ENCODE measurements at regions not wholly inside any gene's neighbourhood (a gene's known extent, or its start where the extent isn't known, plus 50 kb on each side); places are given as distances from the start of the nearest gene placed in this dataset.

GRCh38 chr19:30083125-30083681 lies 141.2 kb downstream of the URI1 start:
- no peak for DNase-seq (ENCODE audit: low spot score)

- DNase-seq (ENCODE audit: low spot score) = no peak
Observed at GRCh38 chr19:30083701-30084156, 141.7 kb downstream of the URI1 start.

DNA sequence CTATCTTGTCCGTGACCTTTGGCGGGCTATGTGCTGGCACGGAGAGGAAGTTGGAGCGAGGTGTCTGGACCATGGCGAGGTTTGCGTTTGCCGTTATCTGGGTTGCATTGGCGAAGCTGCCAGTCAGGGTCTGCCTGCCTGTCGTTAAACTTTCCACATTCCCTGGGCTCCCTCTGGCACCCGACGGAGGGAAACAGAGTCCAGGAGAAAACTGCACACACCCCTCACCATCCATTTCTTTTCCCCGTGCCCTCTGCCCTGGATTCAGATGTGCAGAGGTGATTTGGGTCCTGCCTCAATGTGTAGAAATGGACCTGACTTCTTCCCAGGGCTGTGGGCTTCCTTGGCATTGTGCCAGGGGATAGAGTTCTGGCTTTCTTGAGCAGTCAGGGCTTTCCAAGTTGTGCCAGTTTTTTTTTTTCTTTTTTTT lies 142.4 kb downstream of the URI1 start:
- no peak for DNase-seq (ENCODE audit: low spot score)

DNA sequence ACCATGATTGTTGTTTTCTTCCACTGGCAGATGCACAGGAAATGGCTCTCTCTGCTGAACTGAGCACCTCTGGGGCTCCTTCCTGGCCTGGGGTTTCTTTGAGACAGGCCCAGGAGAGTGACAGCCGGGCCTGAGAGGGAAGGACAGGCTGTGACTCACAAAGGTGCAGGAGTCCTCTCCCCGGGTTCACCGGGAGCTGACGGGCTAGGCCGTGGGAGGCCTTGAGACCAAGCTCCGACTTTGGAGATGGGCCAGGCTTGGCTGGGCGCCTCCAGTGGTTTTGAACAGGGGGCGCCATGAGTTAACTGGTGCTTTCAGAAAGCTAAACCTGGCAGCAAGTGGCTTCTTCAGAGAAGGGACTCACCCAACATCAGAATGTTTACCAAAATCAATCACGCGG lies 143.4 kb downstream of the URI1 start:
- no peak for DNase-seq (ENCODE audit: low spot score)

- DNase-seq (ENCODE audit: low spot score) = no peak
Observed at GRCh38 chr19:30086220-30086619, 144.2 kb downstream of the URI1 start.

DNA sequence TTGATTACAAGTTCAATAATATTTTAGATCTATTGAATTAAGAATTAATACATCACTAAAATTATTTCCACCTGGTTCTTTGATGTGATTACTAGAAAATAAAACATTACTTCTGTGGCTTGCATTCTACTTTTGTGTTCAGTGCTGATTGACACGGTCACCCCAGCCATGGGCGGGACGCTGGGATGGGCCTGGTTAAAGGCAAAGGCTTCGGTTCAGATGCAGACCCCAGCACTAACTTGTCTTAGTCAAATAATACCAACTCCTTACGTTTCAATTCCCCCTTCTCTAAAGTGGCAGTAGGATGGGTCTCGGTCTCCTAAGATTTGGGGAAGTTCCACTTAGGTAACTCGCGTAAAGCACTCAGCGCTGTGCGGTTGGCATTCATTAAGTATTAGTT lies 144.9 kb downstream of the URI1 start:
- no peak for DNase-seq (ENCODE audit: low spot score)

GRCh38 chr19:30087381-30088138 lies 145.5 kb downstream of the URI1 start:
- DNase-seq (ENCODE audit: low spot score) = no peak

- no peak for DNase-seq (ENCODE audit: low spot score)
Observed at GRCh38 chr19:30088567-30088966, 146.5 kb downstream of the URI1 start.

- no peak for DNase-seq (ENCODE audit: low spot score)
Observed at GRCh38 chr19:30089086-30089665, 147.1 kb downstream of the URI1 start.

DNA sequence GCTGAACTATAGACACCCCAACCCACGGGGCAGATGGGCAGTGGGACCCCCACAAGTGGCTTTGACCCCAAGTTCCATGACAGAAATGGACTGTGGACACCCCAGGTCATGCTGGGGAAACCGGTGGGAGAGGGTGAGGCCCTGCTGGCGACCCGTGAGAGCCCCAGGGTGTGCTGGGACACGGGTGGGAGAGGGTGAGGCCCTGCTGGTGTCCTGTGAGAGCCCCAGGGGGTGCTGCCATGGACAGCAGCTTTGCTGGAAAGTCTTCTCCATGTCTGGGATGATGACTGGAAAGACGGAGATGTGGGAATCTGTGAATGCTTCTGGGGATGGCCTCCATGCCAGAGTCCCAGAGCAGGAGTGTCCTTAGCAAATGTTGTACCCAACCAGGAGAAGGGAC lies 148.4 kb downstream of the URI1 start:
- no peak for DNase-seq (ENCODE audit: low spot score)

DNA sequence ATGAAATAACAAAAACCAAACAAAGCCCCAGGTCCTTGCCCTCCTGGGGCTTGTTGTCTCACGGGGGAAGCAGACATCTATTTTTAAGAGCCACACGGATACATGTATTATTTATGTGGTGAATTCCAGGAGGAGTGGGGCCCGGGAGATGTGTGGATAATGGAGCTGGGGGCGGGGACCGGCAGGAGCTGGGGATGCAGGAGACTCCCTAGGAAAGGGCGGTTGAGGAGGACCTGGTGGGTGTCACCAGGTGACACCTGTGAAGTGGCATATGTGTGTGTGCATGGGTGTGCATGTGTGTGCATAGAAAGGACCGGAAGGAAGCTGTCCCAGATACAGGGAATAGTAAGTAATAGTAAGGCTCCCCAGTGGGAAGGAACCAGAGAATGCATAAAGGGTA lies 148.9 kb downstream of the URI1 start:
- no peak for DNase-seq (ENCODE audit: low spot score)

DNA sequence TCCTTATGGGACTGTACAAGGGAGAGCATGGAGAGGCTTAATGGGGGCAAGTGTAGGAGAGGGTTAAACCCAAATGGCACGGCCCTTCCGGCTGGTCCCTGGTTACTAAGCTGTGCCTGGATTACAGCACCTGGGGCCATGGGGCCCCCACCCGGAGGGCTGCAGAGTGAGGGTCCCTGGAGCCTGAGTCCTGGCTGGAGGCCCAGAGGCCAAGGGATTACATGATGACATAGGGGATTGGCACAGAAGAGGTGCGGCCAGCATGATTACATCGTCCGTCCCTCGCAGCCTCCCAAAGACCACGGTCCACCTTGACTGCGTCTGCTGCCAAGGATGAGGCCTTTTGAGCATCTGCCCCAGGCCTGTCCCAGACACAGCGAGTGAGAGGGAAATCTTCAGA lies 149.4 kb downstream of the URI1 start:
- DNase-seq (ENCODE audit: low spot score) = no peak

DNA sequence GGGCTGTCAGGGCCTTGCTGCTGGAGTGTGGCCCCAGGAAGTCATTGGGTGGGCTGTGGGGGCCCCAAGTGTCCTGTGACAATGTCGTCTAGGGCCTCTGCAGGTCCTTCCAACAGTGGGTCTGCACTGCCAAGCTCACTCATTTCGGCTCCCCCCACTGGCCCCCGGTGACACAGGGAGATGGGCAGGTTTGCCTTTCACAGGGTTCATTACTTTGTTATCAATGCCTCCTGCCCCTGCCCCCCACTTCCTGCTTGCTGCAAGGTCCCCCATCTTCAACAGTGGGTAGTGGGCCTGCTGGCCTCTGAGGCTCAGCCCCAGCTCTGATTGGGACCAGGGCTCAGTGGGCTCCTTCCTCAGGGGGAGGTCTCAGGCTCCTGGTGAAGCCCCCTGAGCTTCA lies 149.8 kb downstream of the URI1 start:
- no peak for DNase-seq (ENCODE audit: low spot score)

DNA sequence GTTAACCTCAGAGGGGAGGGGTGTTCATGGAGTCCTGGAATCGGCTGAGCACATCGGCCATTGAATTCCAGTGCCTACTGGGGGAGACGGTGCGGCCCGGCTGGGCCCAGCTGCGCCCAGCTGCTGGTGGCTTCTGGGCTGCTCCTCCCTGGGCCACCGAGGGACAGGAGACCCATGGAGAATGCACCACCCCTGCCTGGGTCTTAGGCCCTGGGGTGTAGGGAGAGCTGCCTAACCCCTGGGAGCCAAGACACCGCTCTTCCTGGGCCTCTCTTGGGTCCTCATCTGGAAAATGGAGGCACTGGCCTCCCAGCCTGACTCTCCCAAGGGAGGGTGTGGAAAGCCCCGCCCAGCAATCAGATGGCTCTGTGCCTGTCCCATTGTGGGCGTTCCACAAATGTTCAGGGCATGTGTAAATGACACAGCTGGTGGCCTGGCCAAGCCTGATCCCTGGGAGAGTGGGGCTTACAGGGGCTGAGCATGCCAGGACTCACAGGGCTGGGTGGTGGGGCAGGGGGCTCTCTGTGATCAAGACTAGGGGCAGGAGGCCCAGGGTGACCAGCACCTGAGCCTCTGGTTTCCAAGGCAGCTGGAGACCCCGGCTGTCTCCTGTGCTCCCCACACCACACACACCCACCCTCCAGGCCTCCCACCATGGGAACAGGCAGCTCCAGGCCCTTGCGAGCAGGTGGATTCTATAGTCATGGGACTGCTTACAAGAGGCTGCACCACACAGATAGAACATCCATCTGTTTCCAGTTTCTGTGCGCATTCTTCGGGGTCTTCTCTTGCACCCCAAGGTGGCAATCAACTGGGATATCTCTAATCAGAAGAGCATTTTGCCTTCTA lies 150.9 kb downstream of the URI1 start:
- DNase-seq (ENCODE audit: low spot score) = no peak

- no peak for DNase-seq (ENCODE audit: low spot score)
Observed at GRCh38 chr19:30093966-30094755, 152.1 kb downstream of the URI1 start.

DNA sequence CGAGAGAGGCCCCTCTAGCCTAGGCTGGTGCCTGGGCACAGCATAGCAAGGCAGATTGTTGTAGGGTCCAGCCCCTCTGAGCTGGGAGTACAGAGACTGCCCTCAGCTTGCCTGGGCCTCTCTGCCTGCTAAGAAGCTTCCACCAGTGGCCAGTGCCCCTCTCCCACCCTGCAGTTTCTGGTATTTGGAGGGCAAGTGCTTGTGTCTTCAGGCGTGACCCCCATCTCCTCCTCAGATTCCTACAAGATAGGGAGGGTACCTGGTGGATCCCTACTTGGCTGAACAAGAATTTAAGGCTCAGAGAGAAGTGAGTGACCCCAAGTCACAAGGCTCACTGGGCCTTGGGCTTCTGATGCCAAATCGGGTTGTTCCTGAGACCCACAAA lies 152.7 kb downstream of the URI1 start:
- no peak for DNase-seq (ENCODE audit: low spot score)

- no peak for DNase-seq (ENCODE audit: low spot score)
Observed at GRCh38 chr19:30095171-30095570, 153.1 kb downstream of the URI1 start.

- no peak for DNase-seq (ENCODE audit: low spot score)
Observed at GRCh38 chr19:30096596-30097370, 154.7 kb downstream of the URI1 start.

DNA sequence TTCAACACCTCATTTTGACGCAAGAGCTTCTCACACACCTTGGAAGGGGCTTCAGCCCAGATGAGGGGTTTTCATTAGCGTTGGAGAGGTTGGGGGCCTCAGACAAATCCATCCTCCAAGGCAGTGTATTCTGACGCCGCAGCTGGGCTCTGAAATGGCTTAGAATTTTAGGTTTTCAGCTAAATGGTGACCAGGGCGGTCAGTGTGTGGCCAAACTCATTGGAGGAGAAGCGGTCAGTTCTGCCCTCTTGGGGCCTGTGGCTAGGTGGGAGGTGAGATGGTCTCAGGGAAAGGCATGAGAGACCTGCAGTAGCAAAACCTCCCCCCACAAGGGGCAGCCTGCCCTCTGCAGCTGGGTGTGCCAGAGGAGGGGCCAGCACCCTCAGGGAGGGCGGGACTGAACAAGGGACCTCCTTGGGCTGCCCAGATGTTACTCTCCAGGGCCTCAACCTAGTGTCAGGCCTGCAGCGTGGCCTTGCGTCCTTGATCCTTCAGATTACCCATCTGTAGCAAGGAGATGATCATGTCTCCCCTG lies 155.8 kb downstream of the URI1 start:
- DNase-seq (ENCODE audit: low spot score) = no peak

DNA sequence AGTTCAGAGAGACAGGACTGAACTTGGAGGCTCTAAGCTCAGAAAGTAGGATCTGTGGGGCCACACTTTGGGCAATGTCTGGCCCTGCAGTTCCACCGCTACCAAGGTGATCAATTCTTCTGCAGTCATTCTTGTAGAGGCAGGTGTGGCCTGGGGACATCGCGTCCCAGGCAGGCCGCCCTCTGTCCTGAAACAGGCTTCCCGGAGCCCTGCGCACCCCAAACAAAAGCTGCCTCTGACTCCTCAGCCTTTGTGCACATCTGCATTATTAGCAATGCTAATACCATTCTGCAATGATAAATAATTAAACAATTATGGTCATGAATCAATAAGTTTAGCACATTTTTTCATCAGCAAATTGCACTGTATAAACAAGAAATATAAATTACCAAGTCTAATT lies 160.2 kb downstream of the URI1 start:
- DNase-seq (ENCODE audit: low spot score) = no peak

DNA sequence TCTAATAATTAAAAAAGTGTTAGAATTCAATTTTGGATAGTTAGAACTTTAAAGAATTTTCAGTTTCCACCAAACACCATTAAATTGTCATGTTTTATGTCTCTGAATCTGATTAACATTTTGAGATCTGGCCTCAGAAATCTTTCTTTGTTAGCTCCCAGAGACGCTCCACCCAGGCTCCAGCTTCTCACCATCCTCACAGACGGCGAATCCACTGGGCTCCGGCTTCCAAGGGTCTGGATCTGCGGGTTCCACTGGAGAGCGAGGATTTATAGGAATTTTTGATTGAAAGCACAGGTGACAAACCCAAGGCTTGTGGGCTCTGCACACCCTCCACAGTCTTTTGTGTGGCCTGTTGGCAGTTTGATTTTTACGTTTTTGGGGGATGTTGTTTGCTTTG lies 160.6 kb downstream of the URI1 start:
- no peak for DNase-seq (ENCODE audit: low spot score)
